ENCODE measurements at regions not wholly inside any gene's neighbourhood (a gene's known extent, or its start where the extent isn't known, plus 50 kb on each side); places are given as distances from the start of the nearest gene placed in this dataset.

GRCh38 chr21:41581592-41582228 lies 73.8 kb upstream of the TMPRSS2 start:
- no peak overlapping the region for H3K27ac Mint-ChIP-seq (ENCODE audit: unreplicated experiment)
- H3K4me1 Mint-ChIP-seq (ENCODE audit: unreplicated experiment) = peaks cover 12% of the 10 kb centered on the region
- peaks cover 25% of the 10 kb centered on the region for H3K9me3 Mint-ChIP-seq (ENCODE audit: unreplicated experiment)
- H3K4me3 Mint-ChIP-seq (ENCODE audit: unreplicated experiment) = no peak overlapping the region
- no peak for TF ChIP-seq CTCF (IDR thresholded peaks at IDR 0.05)
- peaks cover 11% of the 10 kb centered on the region for H3K27me3 Mint-ChIP-seq (ENCODE audit: unreplicated experiment)
- H3K36me3 Mint-ChIP-seq (ENCODE audit: unreplicated experiment) = peaks cover 3% of the 10 kb centered on the region
- no peak for DNase-seq (ENCODE audit: extremely low spot score, unreplicated experiment)

DNA sequence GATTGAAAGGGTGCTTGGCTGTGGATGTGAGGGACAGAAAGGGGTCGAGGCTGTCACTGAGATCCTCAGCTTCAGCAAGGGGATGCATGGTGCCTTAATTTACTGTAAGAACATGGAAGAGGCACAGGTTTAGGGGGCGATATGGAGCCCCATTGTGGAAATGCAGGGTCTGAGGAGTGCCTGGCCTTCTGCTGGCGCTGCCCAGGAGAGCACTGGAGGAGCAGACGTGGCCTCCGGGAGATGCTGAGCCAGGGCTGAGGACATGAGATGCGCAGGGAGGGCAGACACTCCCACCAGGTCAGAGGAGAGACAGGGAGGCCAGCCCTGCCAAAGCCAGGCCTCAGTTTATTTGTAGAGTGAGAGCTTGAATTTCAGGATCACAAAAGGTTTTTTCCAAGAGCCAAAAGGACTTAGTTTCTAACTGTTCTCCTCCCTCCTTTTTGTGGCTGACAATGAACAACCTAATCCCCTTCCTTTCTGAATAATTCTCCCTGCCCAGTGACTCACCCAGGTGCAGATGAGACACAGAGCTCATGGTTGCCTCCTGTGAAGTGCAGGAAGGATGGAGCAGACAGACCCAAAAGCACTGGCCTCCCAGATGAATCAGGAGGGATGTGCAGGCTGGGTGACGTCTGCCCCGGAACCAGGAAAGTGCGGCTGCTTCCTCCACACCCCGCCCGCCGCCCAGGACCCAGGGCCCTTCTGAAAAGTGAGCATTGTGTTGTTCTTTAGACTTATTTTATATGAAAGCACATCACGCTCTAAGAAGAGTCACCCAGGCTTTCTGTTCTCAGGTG lies 73.0 kb upstream of the TMPRSS2 start:
- Mint-ChIP-seq H3K4me3 (ENCODE audit: unreplicated experiment) (no peak overlapping the region), H3K36me3 (ENCODE audit: unreplicated experiment) (peaks cover 3% of the 10 kb centered on the region), H3K9me3 (ENCODE audit: unreplicated experiment) (peaks cover 32% of the 10 kb centered on the region), H3K27me3 (ENCODE audit: unreplicated experiment) (peaks cover 17% of the 10 kb centered on the region), H3K4me1 (ENCODE audit: unreplicated experiment) (peaks cover 12% of the 10 kb centered on the region), H3K27ac (ENCODE audit: unreplicated experiment) (no peak overlapping the region)
- no peak for TF ChIP-seq CTCF (IDR thresholded peaks at IDR 0.05)
- no peak for DNase-seq (ENCODE audit: extremely low spot score, unreplicated experiment)

DNA sequence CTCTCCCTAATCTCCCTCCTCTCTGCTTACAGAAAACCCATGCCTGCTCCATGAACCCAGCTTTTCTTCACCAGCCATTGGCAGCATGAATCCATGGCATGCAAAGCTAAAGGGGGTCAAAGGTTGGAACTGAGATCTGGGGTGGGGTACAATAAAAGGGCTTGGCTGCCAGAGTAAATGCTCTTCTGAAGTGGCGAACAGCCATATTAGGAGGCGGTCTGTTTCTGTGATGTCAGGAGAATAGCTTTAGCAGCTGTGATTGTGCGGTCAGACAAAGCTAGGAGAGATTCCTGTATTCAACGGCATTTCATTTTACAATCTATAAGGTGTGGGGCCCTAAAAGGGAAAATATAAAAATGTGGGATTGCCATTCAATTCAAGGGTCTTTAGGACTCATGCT lies 71.7 kb upstream of the TMPRSS2 start:
- Mint-ChIP-seq H3K27ac (ENCODE audit: unreplicated experiment) (no peak overlapping the region), H3K4me1 (ENCODE audit: unreplicated experiment) (peaks cover 12% of the 10 kb centered on the region), H3K4me3 (ENCODE audit: unreplicated experiment) (no peak overlapping the region), H3K36me3 (ENCODE audit: unreplicated experiment) (peaks cover 3% of the 10 kb centered on the region), H3K9me3 (ENCODE audit: unreplicated experiment) (peaks cover 32% of the 10 kb centered on the region), H3K27me3 (ENCODE audit: unreplicated experiment) (peaks cover 18% of the 10 kb centered on the region)
- DNase-seq (ENCODE audit: extremely low spot score, unreplicated experiment) = no peak
- TF ChIP-seq CTCF (IDR thresholded peaks at IDR 0.05) = no peak

GRCh38 chr21:41578716-41579115 lies 70.8 kb upstream of the TMPRSS2 start:
- no peak for DNase-seq (ENCODE audit: extremely low spot score, unreplicated experiment)
- H3K36me3 Mint-ChIP-seq (ENCODE audit: unreplicated experiment) = peaks cover 3% of the 10 kb centered on the region
- peaks cover 32% of the 10 kb centered on the region for H3K9me3 Mint-ChIP-seq (ENCODE audit: unreplicated experiment)
- peaks cover 18% of the 10 kb centered on the region for H3K27me3 Mint-ChIP-seq (ENCODE audit: unreplicated experiment)
- peaks cover 10% of the 10 kb centered on the region for H3K4me1 Mint-ChIP-seq (ENCODE audit: unreplicated experiment)
- no peak for TF ChIP-seq CTCF (IDR thresholded peaks at IDR 0.05)
- H3K4me3 Mint-ChIP-seq (ENCODE audit: unreplicated experiment) = no peak overlapping the region
- H3K27ac Mint-ChIP-seq (ENCODE audit: unreplicated experiment) = no peak overlapping the region

DNA sequence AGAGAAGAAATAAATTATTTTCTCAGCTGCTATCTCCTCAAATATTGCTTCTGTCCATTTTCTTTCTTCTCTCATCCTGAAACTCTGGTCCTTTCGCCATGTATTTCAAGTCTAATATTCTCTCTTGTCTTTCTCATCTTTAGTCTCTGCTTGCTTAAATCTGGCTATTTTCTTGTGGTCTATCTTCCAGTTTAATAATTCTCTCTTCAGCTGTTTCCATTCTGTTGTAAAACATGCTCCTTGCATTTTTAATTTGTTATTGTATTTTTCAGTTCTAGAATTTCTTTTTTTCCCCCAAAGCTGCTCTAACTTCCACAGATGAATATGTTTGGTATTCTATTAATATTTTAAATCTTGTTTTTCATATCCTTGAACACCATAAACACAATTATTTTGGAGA lies 70.1 kb upstream of the TMPRSS2 start:
- Mint-ChIP-seq H3K9me3 (ENCODE audit: unreplicated experiment) (peaks cover 32% of the 10 kb centered on the region), H3K27me3 (ENCODE audit: unreplicated experiment) (peaks cover 18% of the 10 kb centered on the region), H3K4me1 (ENCODE audit: unreplicated experiment) (peaks cover 3% of the 10 kb centered on the region), H3K27ac (ENCODE audit: unreplicated experiment) (no peak overlapping the region), H3K4me3 (ENCODE audit: unreplicated experiment) (no peak overlapping the region), H3K36me3 (ENCODE audit: unreplicated experiment) (peaks cover 3% of the 10 kb centered on the region)
- DNase-seq (ENCODE audit: extremely low spot score, unreplicated experiment) = no peak
- no peak for TF ChIP-seq CTCF (IDR thresholded peaks at IDR 0.05)

Data from osteocyte (in vitro differentiated cells).